Stomach smooth muscle (tissue), 2 donors: ENCODE measurements at regions not wholly inside any gene's neighbourhood (a gene's known extent, or its start where the extent isn't known, plus 50 kb on each side); places are given as distances from the start of the nearest gene placed in this dataset.
"Not testable (repeated sequence)": the region's sequence is repeated elsewhere in the genome, so short reads cannot be mapped to it uniquely, and the experiment has no call there.

Experiments used
- H3K27ac ChIP-seq: one replicate; pipeline ENCODE4 v1.7.0; 2013; ENCODE audit warnings: mild to moderate bottlenecking, low read length, inconsistent platforms
- H3K27me3 ChIP-seq, 2 donors: one replicate each; pipeline ENCODE4 v1.7.0; 2013; ENCODE audit warnings: low read length in 2 of 2; ENCODE audit not compliant: insufficient read depth in 2 of 2, control insufficient read depth in 1 of 2
- H3K36me3 ChIP-seq, 2 donors: one replicate each; pipeline ENCODE4 v1.7.0; 2013; ENCODE audit warnings: low read length in 2 of 2; ENCODE audit not compliant: control insufficient read depth in 2 of 2, insufficient read depth in 2 of 2
- H3K4me1 ChIP-seq: one replicate; pipeline ENCODE4 v1.7.0; 2013; ENCODE audit warnings: low read length; ENCODE audit not compliant: control insufficient read depth, insufficient read depth
- H3K4me3 ChIP-seq, 2 donors: one replicate each; pipeline ENCODE4 v1.7.0; 2013; ENCODE audit warnings: low read length in 2 of 2
- H3K9ac ChIP-seq, 2 donors: one replicate each; pipeline ENCODE4 v1.7.0; 2013; ENCODE audit warnings: low read length in 2 of 2, mild to moderate bottlenecking in 1 of 2
- H3K9me3 ChIP-seq, 2 donors: one replicate each; pipeline ENCODE4 v1.7.0; 2013; ENCODE audit warnings: low read length in 2 of 2; ENCODE audit not compliant: control insufficient read depth in 2 of 2
- donor health status: healthy.
- donor health status: Pancreatic carcinoma.

GRCh38 chr10:131830446-131831130 is 70.2 kb upstream of the PPP2R2D start:
- Histone ChIP-seq H3K9ac (no peak overlapping the region), H3K4me1 (no peaks in the 10 kb centered on the region), H3K36me3 (no peaks in the 10 kb centered on the region), H3K27me3 (peaks cover 0 to 11% of the 10 kb centered on the region in 2 donors), H3K27ac (no peak overlapping the region), H3K9me3 (peaks cover 0 to 2% of the 10 kb centered on the region in 2 donors), H3K4me3 (no peak overlapping the region)

GRCh38 chr10:131831561-131831960 is 69.2 kb upstream of the PPP2R2D start:
- Histone ChIP-seq H3K9ac (no peak overlapping the region), H3K27ac (no peak overlapping the region), H3K4me3 (no peak overlapping the region)

GRCh38 chr10:131832056-131832685 is 68.6 kb upstream of the PPP2R2D start:
- H3K9ac ChIP-seq, result no peak overlapping the region
- H3K36me3 ChIP-seq, result no peaks in the 10 kb centered on the region
- peaks cover 0 to 2% of the 10 kb centered on the region in 2 donors for H3K9me3 ChIP-seq
- H3K4me1 ChIP-seq, result no peaks in the 10 kb centered on the region
- peaks cover 0 to 11% of the 10 kb centered on the region in 2 donors for H3K27me3 ChIP-seq
- no peak overlapping the region for H3K4me3 ChIP-seq
- no peak overlapping the region for H3K27ac ChIP-seq

More at GRCh38 chr10:131831561-131831960, 69.2 kb upstream of the PPP2R2D start:
- H3K36me3 ChIP-seq, result no peaks in the 10 kb centered on the region
- H3K9me3 ChIP-seq, result peaks cover 0 to 2% of the 10 kb centered on the region in 2 donors
- no peaks in the 10 kb centered on the region for H3K4me1 ChIP-seq
- peaks cover 0 to 11% of the 10 kb centered on the region in 2 donors for H3K27me3 ChIP-seq

- Histone ChIP-seq H3K4me1 (no peaks in the 10 kb centered on the region), H3K27ac (no peak overlapping the region), H3K27me3 (peaks cover 0 to 11% of the 10 kb centered on the region in 2 donors), H3K36me3 (no peaks in the 10 kb centered on the region), H3K9me3 (peaks cover 0 to 2% of the 10 kb centered on the region in 2 donors), H3K9ac (no peak overlapping the region), H3K4me3 (no peak overlapping the region)
These were observed 67.8 kb upstream of the PPP2R2D start for GRCh38 chr10:131833013-131833412.

GRCh38 chr10:131833446-131834080 is 67.2 kb upstream of the PPP2R2D start:
- H3K4me1 ChIP-seq, result no peaks in the 10 kb centered on the region

GRCh38 chr10:131834152-131834810 is 66.5 kb upstream of the PPP2R2D start:
- Histone ChIP-seq H3K27ac (no peak overlapping the region), H3K27me3 (peaks cover 0 to 11% of the 10 kb centered on the region in 2 donors), H3K9me3 (peaks cover 0 to 2% of the 10 kb centered on the region in 2 donors), H3K9ac (no peak overlapping the region), H3K4me3 (no peak overlapping the region), H3K4me1 (no peaks in the 10 kb centered on the region), H3K36me3 (no peaks in the 10 kb centered on the region)

More at GRCh38 chr10:131833446-131834080, 67.2 kb upstream of the PPP2R2D start:
- H3K36me3 ChIP-seq, result no peaks in the 10 kb centered on the region
- H3K4me3 ChIP-seq, result no peak overlapping the region
- H3K9ac ChIP-seq, result no peak overlapping the region
- H3K9me3 ChIP-seq, result peaks cover 0 to 2% of the 10 kb centered on the region in 2 donors
- H3K27me3 ChIP-seq, result peaks cover 0 to 11% of the 10 kb centered on the region in 2 donors
- H3K27ac ChIP-seq, result no peak overlapping the region

- Histone ChIP-seq H3K9me3 (peaks cover 2 to 4% of the 10 kb centered on the region in 2 donors), H3K27ac (no peak overlapping the region), H3K4me3 (no peak overlapping the region), H3K36me3 (no peaks in the 10 kb centered on the region), H3K4me1 (no peaks in the 10 kb centered on the region), H3K9ac (no peak overlapping the region), H3K27me3 (peaks cover 0 to 2% of the 10 kb centered on the region in 2 donors)
These were observed 61.7 kb upstream of the PPP2R2D start for GRCh38 chr10:131838966-131839742.

GRCh38 chr10:131839880-131840787 is 60.7 kb upstream of the PPP2R2D start:
- not testable (repeated sequence) for H3K36me3 ChIP-seq, H3K27me3 ChIP-seq, H3K4me1 ChIP-seq, H3K4me3 ChIP-seq, H3K9ac ChIP-seq, H3K27ac ChIP-seq, H3K9me3 ChIP-seq

- H3K9ac ChIP-seq, result no peak overlapping the region
- no peak overlapping the region for H3K4me3 ChIP-seq
- no peak overlapping the region for H3K27ac ChIP-seq
- H3K4me1 ChIP-seq, result no peaks in the 10 kb centered on the region
- H3K27me3 ChIP-seq, result no peaks in the 10 kb centered on the region
- H3K36me3 ChIP-seq, result no peaks in the 10 kb centered on the region
- H3K9me3 ChIP-seq, result peaks cover 0 to 6% of the 10 kb centered on the region in 2 donors
These were observed 60.1 kb upstream of the PPP2R2D start for GRCh38 chr10:131840788-131841118.
